ENCODE measurements at regions not wholly inside any gene's neighbourhood (a gene's known extent, or its start where the extent isn't known, plus 50 kb on each side); places are given as distances from the start of the nearest gene placed in this dataset.

DNA sequence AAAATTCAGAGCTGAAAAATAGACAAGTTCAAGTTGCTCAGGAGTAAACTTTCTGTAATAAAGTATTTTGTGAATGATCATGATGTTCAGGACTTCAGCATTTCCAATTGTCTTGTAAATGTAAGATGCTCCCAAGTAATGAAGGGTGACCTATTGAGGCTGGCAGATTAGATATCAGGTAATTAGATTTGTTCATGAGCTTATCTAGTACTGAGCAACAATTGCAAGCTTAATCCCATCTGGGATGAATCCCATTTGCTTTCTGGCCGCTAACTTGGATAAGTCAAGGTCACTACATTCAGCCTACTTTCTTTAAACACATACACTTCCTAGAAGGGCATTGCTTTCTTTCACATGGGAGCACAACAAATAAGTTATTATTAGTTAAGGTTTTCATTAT, 82.4 kb upstream of the ITGB1 start:
- DNase-seq (ENCODE audit: low spot score) (no peak), ATAC-seq (no peak)
- Mint-ChIP-seq H3K9me3 (no peaks in the 10 kb centered on the region), H3K4me1 (peaks cover 44% of the 10 kb centered on the region), H3K27me3 (ENCODE audit: low read depth) (no peaks in the 10 kb centered on the region), H3K27ac (no peak overlapping the region), H3K4me3 (no peak overlapping the region), H3K36me3 (peaks cover 4% of the 10 kb centered on the region; the same call in 1 of the 2 replicates)
- TF ChIP-seq JUN (CRISPR knock-in tag; IDR thresholded peaks at IDR 0.05) (no peak), RORB (CRISPR knock-in tag; IDR thresholded peaks at IDR 0.05) (no peak), EMX1 (CRISPR knock-in tag; IDR thresholded peaks at IDR 0.05) (no peak), IRF2 (CRISPR knock-in tag; IDR thresholded peaks at IDR 0.05; ENCODE audit: borderline replicate concordance, low read depth) (no peak), FOXK1 (CRISPR knock-in tag; IDR thresholded peaks at IDR 0.05) (no peak), SMAD4 (CRISPR knock-in tag; IDR thresholded peaks at IDR 0.05) (no peak)
- POLR2A ChIA-PET: no interaction called here
- CTCF ChIA-PET: interaction anchor here (1.2 to 2.4 kb wide), 3 partner anchors 10 to 32 kb away, joined by 3 to 13 read pairs (median 12); no protein-coding TSS in a partner anchor

DNA sequence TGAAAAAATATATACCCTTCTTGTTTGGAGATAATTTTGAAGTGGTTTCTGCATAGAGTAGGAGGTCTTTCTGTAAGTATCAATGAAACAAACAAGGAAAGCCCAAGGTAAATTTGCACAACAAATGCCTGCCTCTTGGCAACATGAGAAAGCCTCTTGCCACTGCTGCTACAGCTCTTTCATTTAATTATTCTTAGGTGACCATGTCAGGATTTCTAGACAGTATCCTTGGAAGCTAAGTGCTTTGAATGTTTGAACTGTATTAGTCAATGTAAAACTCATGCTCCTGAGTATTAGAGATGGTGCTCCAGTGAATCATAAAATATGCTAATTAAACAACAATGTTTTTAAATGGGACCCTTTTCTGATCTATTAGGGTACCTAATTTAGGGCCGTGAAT, 81.2 kb upstream of the ITGB1 start:
- CTCF ChIA-PET: interaction anchor here (0.6 to 2.0 kb wide), 4 partner anchors 13 to 30 kb away, joined by 3 to 10 read pairs (median 4); no protein-coding TSS in a partner anchor
- peak overlapping the region; percentile 24 for H3K4me3 Mint-ChIP-seq
- no peaks in the 10 kb centered on the region for H3K27me3 Mint-ChIP-seq (ENCODE audit: low read depth)
- peaks cover 44% of the 10 kb centered on the region for H3K4me1 Mint-ChIP-seq
- peaks cover 4% of the 10 kb centered on the region; the same call in 1 of the 2 replicates for H3K36me3 Mint-ChIP-seq
- no peak for DNase-seq (ENCODE audit: low spot score)
- no peak overlapping the region for H3K27ac Mint-ChIP-seq
- POLR2A ChIA-PET: no interaction called here
- peak; percentile 27 for ATAC-seq
- no peak for TF ChIP-seq ZNF219 (CRISPR knock-in tag; IDR thresholded peaks at IDR 0.05; ENCODE audit: borderline replicate concordance)
- TF ChIP-seq MYBL2 (CRISPR knock-in tag; IDR thresholded peaks at IDR 0.05): no peak
- TF ChIP-seq IRF2 (CRISPR knock-in tag; IDR thresholded peaks at IDR 0.05; ENCODE audit: borderline replicate concordance, low read depth): no peak
- TF ChIP-seq MXD4 (CRISPR knock-in tag; IDR thresholded peaks at IDR 0.05; ENCODE audit: borderline replicate concordance): no peak
- TF ChIP-seq GABPB1 (CRISPR knock-in tag; IDR thresholded peaks at IDR 0.05): no peak
- TF ChIP-seq, protein P1, sequence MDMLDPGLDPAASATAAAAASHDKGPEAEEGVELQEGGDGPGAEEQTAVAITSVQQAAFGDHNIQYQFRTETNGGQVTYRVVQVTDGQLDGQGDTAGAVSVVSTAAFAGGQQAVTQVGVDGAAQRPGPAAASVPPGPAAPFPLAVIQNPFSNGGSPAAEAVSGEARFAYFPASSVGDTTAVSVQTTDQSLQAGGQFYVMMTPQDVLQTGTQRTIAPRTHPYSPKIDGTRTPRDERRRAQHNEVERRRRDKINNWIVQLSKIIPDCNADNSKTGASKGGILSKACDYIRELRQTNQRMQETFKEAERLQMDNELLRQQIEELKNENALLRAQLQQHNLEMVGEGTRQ (CRISPR knock-in tag; IDR thresholded peaks at IDR 0.05): no peak
- TF ChIP-seq SP1 (CRISPR knock-in tag; conservative IDR thresholded peaks at IDR 0.05): no peak
- no peak for TF ChIP-seq CREB1 (CRISPR knock-in tag; IDR thresholded peaks at IDR 0.05)
- TF ChIP-seq, protein P2, sequence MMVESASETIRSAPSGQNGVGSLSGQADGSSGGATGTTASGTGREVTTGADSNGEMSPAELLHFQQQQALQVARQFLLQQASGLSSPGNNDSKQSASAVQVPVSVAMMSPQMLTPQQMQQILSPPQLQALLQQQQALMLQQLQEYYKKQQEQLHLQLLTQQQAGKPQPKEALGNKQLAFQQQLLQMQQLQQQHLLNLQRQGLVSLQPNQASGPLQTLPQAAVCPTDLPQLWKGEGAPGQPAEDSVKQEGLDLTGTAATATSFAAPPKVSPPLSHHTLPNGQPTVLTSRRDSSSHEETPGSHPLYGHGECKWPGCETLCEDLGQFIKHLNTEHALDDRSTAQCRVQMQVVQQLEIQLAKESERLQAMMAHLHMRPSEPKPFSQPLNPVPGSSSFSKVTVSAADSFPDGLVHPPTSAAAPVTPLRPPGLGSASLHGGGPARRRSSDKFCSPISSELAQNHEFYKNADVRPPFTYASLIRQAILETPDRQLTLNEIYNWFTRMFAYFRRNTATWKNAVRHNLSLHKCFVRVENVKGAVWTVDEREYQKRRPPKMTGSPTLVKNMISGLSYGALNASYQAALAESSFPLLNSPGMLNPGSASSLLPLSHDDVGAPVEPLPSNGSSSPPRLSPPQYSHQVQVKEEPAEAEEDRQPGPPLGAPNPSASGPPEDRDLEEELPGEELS (CRISPR knock-in tag; IDR thresholded peaks at IDR 0.05): no peak
- H3K9me3 Mint-ChIP-seq: no peaks in the 10 kb centered on the region

DNA sequence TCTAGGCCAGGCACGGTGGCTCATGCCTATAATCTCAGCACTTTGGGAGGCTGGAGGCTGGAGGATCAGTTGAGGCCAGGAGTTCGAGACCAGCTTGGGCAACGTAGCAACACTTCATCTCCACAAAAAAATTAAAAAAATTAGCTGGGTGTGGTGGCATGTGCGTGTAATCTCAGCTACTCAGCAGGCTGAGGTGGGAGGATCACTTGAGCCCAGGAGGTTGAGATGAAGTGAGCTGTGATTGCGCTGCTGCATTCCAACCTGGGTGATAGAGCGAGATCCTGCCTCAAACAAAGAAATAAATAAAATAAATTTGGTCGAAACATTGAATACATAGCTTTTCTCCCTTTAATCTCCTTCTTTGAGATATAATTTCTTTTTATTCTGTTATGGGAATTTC, 80.6 kb upstream of the ITGB1 start:
- Mint-ChIP-seq H3K27me3 (ENCODE audit: low read depth) (no peaks in the 10 kb centered on the region), H3K27ac (no peak overlapping the region), H3K9me3 (no peaks in the 10 kb centered on the region), H3K4me3 (peak overlapping the region; percentile 24), H3K4me1 (peaks cover 44% of the 10 kb centered on the region), H3K36me3 (peaks cover 4% of the 10 kb centered on the region; the same call in 1 of the 2 replicates)
- TF ChIP-seq, protein P3, sequence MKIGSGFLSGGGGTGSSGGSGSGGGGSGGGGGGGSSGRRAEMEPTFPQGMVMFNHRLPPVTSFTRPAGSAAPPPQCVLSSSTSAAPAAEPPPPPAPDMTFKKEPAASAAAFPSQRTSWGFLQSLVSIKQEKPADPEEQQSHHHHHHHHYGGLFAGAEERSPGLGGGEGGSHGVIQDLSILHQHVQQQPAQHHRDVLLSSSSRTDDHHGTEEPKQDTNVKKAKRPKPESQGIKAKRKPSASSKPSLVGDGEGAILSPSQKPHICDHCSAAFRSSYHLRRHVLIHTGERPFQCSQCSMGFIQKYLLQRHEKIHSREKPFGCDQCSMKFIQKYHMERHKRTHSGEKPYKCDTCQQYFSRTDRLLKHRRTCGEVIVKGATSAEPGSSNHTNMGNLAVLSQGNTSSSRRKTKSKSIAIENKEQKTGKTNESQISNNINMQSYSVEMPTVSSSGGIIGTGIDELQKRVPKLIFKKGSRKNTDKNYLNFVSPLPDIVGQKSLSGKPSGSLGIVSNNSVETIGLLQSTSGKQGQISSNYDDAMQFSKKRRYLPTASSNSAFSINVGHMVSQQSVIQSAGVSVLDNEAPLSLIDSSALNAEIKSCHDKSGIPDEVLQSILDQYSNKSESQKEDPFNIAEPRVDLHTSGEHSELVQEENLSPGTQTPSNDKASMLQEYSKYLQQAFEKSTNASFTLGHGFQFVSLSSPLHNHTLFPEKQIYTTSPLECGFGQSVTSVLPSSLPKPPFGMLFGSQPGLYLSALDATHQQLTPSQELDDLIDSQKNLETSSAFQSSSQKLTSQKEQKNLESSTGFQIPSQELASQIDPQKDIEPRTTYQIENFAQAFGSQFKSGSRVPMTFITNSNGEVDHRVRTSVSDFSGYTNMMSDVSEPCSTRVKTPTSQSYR (CRISPR knock-in tag; IDR thresholded peaks at IDR 0.05): no peak
- DNase-seq (ENCODE audit: low spot score) (no peak), ATAC-seq (no peak)
- POLR2A ChIA-PET: no interaction called here
- CTCF ChIA-PET: interaction anchor here (0.6 to 2.0 kb wide), 4 partner anchors 13 to 29 kb away, joined by 3 to 10 read pairs (median 4); no protein-coding TSS in a partner anchor

Data from WTC11 (cell line).